GM21717 (cell line): ENCODE measurements at regions not wholly inside any gene's neighbourhood (a gene's known extent, or its start where the extent isn't known, plus 50 kb on each side); places are given as distances from the start of the nearest gene placed in this dataset.

ENCODE experiments used
- ATAC-seq: cut with Tn5 transposase; IDR thresholded peaks from one replicate; pipeline ENCODE4 v1.9.1; 2021; ENCODE audit warnings: mild to moderate bottlenecking, moderate library complexity; ENCODE audit not compliant: unreplicated experiment

- ATAC-seq = no peak
Observed at GRCh38 chr5:35367526-35367925, 137.2 kb upstream of the PRLR start.

GRCh38 chr5:35365758-35366157, 135.5 kb upstream of the PRLR start:
- ATAC-seq = no peak

GRCh38 chr5:35364350-35364749, 134.1 kb upstream of the PRLR start:
- no peak for ATAC-seq

GRCh38 chr5:35363387-35363965, 133.2 kb upstream of the PRLR start:
- no peak for ATAC-seq

GRCh38 chr5:35362772-35363171, 132.5 kb upstream of the PRLR start:
- ATAC-seq = no peak

GRCh38 chr5:35360671-35361070, 130.4 kb upstream of the PRLR start:
- peak; percentile 65 for ATAC-seq

- no peak for ATAC-seq
Observed at GRCh38 chr5:35359859-35360258, 129.6 kb upstream of the PRLR start.

GRCh38 chr5:35357973-35358372, 127.7 kb upstream of the PRLR start:
- no peak for ATAC-seq

- ATAC-seq = no peak
Observed at GRCh38 chr5:35356725-35357124, 126.4 kb upstream of the PRLR start.

GRCh38 chr5:35354751-35355150, 124.5 kb upstream of the PRLR start:
- no peak for ATAC-seq

GRCh38 chr5:35345222-35345621, 114.9 kb upstream of the PRLR start:
- no peak for ATAC-seq

GRCh38 chr5:35342664-35343063, 112.4 kb upstream of the PRLR start:
- ATAC-seq = no peak

GRCh38 chr5:35341189-35341588, 110.9 kb upstream of the PRLR start:
- ATAC-seq = no peak

GRCh38 chr5:35339616-35340100, 109.4 kb upstream of the PRLR start:
- no peak for ATAC-seq

- no peak for ATAC-seq
Observed at GRCh38 chr5:35339006-35339405, 108.7 kb upstream of the PRLR start.

- ATAC-seq = no peak
Observed at GRCh38 chr5:35338157-35338453, 107.8 kb upstream of the PRLR start.

- no peak for ATAC-seq
Observed at GRCh38 chr5:35337340-35338156, 107.3 kb upstream of the PRLR start.

- no peak for ATAC-seq
Observed at GRCh38 chr5:35336230-35336629, 105.9 kb upstream of the PRLR start.

GRCh38 chr5:35335752-35336151, 105.5 kb upstream of the PRLR start:
- no peak for ATAC-seq

- no peak for ATAC-seq
Observed at GRCh38 chr5:35333366-35333765, 103.1 kb upstream of the PRLR start.

GRCh38 chr5:35331956-35332950, 102.0 kb upstream of the PRLR start:
- ATAC-seq = no peak
